ENCODE measurements at regions not wholly inside any gene's neighbourhood (a gene's known extent, or its start where the extent isn't known, plus 50 kb on each side); places are given as distances from the start of the nearest gene placed in this dataset.
A peak's percentile ranks its signal among the peaks of the same experiment; 100 is the strongest.
"Not testable (repeated sequence)": the region's sequence is repeated elsewhere in the genome, so short reads cannot be mapped to it uniquely, and the experiment has no call there.

DNA sequence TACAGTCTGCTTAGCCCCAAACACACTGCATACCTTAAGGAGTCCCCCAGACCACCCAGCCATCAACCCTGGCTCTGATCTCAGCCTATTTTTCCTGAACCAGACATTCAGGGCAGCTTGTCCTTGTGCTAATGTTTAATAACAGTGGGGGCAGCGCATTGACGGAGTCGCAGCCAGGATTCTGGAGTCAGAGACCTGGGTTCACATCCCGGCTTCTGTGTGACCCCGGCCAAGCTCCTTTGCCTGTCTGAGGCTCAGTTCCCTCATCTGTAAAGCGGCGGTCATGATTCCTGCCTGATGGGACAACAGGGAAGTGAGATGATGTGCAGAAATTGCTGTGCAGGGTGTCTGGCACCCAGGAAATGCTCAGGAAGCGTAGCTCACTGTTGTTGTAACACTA is 63.1 kb downstream of the MATN1 start:
- no peaks in the 10 kb centered on the region for H3K9me3 ChIP-seq (ENCODE audit: control insufficient read depth in 2 of 2, insufficient read depth in 1 of 2, low read depth in 1 of 2, low read length in 1 of 2)
- no peaks in the 10 kb centered on the region for H3K36me3 ChIP-seq (ENCODE audit: control insufficient read depth in 2 of 2, insufficient read depth in 2 of 2, low read length in 1 of 2)
- no peak overlapping the region for H3K4me3 ChIP-seq (ENCODE audit: low read depth in 1 of 2, low read length in 2 of 2)
- no peak overlapping the region for H3K27ac ChIP-seq (ENCODE audit: low read depth in 2 of 2, low read length in 1 of 2)
- WGBS, 2 donors = 76 to 79% methylated on average over 8 of the region's 8 CpGs
- H3K4me1 ChIP-seq (ENCODE audit: control insufficient read depth in 2 of 2, insufficient read depth in 2 of 2, low read length in 1 of 2) = peaks cover 0 to 2% of the 10 kb centered on the region in 2 donors
- H3K27me3 ChIP-seq (ENCODE audit: control insufficient read depth in 1 of 2, insufficient read depth in 2 of 2, low read length in 2 of 2) = no peaks in the 10 kb centered on the region

DNA sequence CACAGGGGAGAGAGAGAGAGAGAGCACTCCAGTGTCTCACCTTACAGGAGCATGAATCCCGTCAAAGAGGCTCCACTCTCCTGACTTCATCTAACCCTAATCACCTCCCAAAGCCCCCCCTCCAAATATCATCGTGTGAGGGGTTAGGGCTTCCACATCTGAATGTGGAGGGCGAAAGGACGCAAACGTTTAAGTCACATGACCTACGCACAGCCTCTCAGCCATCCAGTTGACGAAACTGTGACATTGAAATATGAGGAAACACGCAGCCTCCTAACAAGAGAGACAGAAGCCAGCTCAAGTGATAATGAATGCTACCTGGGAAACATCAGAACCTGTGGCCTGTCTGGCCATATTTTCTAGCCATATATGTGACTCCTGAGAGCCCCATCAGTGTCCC is 63.7 kb downstream of the MATN1 start:
- WGBS, 2 donors = 69 to 71% methylated on average over 8 of the region's 8 CpGs
- no peaks in the 10 kb centered on the region for H3K9me3 ChIP-seq (ENCODE audit: control insufficient read depth in 2 of 2, insufficient read depth in 1 of 2, low read depth in 1 of 2, low read length in 1 of 2)

DNA sequence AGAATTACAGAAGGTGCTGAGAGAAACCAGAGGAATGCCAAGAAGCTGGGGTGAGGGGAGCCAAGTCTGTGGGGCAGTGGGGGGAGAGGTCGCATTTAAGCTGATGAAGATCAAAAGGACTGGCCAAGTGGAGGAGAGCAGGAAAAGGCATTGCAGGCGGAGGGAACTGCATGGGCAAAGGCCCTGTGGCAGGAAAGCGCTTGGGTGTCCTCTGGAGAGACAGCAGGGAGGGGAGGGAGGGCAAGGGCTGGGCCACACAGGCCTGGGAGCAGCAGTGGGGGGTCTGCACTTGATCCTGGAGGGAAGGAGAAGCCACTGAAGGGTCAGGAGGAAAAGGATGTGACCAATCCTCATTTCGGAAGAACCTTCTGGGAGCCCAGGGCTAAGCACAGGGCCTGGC is 65.0 kb downstream of the MATN1 start:
- H3K36me3 ChIP-seq (ENCODE audit: control insufficient read depth in 2 of 2, insufficient read depth in 2 of 2, low read length in 1 of 2); H3K4me3 ChIP-seq (ENCODE audit: low read depth in 1 of 2, low read length in 2 of 2); H3K27me3 ChIP-seq (ENCODE audit: control insufficient read depth in 1 of 2, insufficient read depth in 2 of 2, low read length in 2 of 2); H3K4me1 ChIP-seq (ENCODE audit: control insufficient read depth in 2 of 2, insufficient read depth in 2 of 2, low read length in 1 of 2); H3K9me3 ChIP-seq (ENCODE audit: control insufficient read depth in 2 of 2, insufficient read depth in 1 of 2, low read depth in 1 of 2, low read length in 1 of 2); H3K27ac ChIP-seq (ENCODE audit: low read depth in 2 of 2, low read length in 1 of 2): not testable (repeated sequence)
- WGBS, 2 donors = 86 to 87% methylated on average over 4 of the region's 4 CpGs

More for the DNA sequence above, 63.7 kb downstream of the MATN1 start:
- Histone ChIP-seq H3K36me3 (ENCODE audit: control insufficient read depth in 2 of 2, insufficient read depth in 2 of 2, low read length in 1 of 2) (no peaks in the 10 kb centered on the region), H3K4me3 (ENCODE audit: low read depth in 1 of 2, low read length in 2 of 2) (no peak overlapping the region), H3K27ac (ENCODE audit: low read depth in 2 of 2, low read length in 1 of 2) (no peak overlapping the region), H3K4me1 (ENCODE audit: control insufficient read depth in 2 of 2, insufficient read depth in 2 of 2, low read length in 1 of 2) (peaks cover 0 to 2% of the 10 kb centered on the region in 2 donors), H3K27me3 (ENCODE audit: control insufficient read depth in 1 of 2, insufficient read depth in 2 of 2, low read length in 2 of 2) (no peaks in the 10 kb centered on the region)

DNA sequence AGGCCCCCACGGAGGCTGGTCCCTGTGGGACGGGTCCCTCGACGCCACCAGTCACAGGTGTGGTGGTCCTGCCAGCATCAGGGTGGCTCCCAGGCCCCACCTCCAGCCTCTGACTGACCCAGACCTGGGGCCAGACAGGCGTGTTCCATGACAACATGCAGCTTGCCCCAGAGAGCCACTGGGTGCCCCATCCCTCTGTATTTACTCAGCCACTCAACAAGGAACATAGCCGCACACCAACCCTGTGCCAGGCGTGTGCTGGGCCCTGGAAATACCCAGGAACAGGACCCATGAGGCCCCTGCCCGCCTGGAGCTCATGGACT is 65.4 kb downstream of the MATN1 start:
- WGBS, 2 donors = 68 to 80% methylated on average over 8 of the region's 8 CpGs
- H3K27ac ChIP-seq (ENCODE audit: low read depth in 2 of 2, low read length in 1 of 2) = peak overlapping the region in 1 of 2 donors; percentile 53
- no peaks in the 10 kb centered on the region for H3K9me3 ChIP-seq (ENCODE audit: control insufficient read depth in 2 of 2, insufficient read depth in 1 of 2, low read depth in 1 of 2, low read length in 1 of 2)
- no peak overlapping the region for H3K4me3 ChIP-seq (ENCODE audit: low read depth in 1 of 2, low read length in 2 of 2)
- H3K4me1 ChIP-seq (ENCODE audit: control insufficient read depth in 2 of 2, insufficient read depth in 2 of 2, low read length in 1 of 2) = no peaks in the 10 kb centered on the region
- no peaks in the 10 kb centered on the region for H3K27me3 ChIP-seq (ENCODE audit: control insufficient read depth in 1 of 2, insufficient read depth in 2 of 2, low read length in 2 of 2)
- H3K36me3 ChIP-seq (ENCODE audit: control insufficient read depth in 2 of 2, insufficient read depth in 2 of 2, low read length in 1 of 2) = no peaks in the 10 kb centered on the region

DNA sequence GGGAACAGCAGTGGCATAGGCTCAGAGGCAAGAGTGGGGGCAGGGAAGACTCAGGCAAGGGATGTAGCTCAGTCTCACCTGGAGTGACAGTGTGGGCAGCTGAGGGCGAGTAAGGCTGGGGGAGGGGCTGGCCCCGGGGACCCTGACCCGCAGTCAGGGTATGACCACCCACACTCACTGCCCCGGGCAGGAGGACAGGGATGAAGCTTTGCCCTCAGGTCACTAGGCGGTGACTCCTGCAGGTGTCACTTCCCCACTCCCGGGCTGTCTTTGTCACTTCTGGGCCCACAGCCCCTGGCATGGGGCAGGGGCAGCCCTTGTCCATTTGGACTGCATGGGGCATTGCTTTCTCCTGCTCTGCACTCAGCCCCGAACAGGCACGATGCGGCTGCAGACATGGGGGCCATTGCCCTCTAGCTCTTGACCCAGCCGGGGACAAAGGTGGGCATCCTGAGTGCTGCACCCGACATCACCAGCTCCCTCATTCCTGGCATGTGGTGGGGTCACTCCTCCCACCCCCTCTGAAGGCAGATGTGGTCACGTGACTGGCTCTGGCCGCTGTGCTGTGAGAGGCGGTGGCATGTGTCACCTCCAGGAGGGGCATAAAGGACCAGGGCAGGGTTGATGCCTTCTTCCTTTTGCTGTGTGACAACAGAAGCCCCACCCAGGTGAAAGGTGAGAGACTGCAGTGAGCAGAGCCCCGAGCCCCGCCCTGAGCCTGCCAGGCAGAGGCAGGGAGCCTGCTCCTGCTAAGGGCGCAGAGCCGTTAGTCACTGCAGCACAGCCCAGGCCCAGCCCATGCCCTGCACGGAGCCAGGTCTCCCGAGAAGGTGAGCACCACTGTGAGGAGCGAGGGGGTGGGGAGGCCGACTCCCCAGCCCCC is 66.0 kb downstream of the MATN1 start:
- 51 to 54% methylated on average over 21 to 22 of the region's 22 CpGs for WGBS, 2 donors
- H3K36me3 ChIP-seq (ENCODE audit: control insufficient read depth in 2 of 2, insufficient read depth in 2 of 2, low read length in 1 of 2) = no peaks in the 10 kb centered on the region
- H3K27me3 ChIP-seq (ENCODE audit: control insufficient read depth in 1 of 2, insufficient read depth in 2 of 2, low read length in 2 of 2) = no peaks in the 10 kb centered on the region
- H3K9me3 ChIP-seq (ENCODE audit: control insufficient read depth in 2 of 2, insufficient read depth in 1 of 2, low read depth in 1 of 2, low read length in 1 of 2) = no peaks in the 10 kb centered on the region
- H3K27ac ChIP-seq (ENCODE audit: low read depth in 2 of 2, low read length in 1 of 2) = peak overlapping the region in 1 of 2 donors; percentile 53
- peaks cover 0 to 2% of the 10 kb centered on the region in 2 donors for H3K4me1 ChIP-seq (ENCODE audit: control insufficient read depth in 2 of 2, insufficient read depth in 2 of 2, low read length in 1 of 2)
- H3K4me3 ChIP-seq (ENCODE audit: low read depth in 1 of 2, low read length in 2 of 2) = no peak overlapping the region

DNA sequence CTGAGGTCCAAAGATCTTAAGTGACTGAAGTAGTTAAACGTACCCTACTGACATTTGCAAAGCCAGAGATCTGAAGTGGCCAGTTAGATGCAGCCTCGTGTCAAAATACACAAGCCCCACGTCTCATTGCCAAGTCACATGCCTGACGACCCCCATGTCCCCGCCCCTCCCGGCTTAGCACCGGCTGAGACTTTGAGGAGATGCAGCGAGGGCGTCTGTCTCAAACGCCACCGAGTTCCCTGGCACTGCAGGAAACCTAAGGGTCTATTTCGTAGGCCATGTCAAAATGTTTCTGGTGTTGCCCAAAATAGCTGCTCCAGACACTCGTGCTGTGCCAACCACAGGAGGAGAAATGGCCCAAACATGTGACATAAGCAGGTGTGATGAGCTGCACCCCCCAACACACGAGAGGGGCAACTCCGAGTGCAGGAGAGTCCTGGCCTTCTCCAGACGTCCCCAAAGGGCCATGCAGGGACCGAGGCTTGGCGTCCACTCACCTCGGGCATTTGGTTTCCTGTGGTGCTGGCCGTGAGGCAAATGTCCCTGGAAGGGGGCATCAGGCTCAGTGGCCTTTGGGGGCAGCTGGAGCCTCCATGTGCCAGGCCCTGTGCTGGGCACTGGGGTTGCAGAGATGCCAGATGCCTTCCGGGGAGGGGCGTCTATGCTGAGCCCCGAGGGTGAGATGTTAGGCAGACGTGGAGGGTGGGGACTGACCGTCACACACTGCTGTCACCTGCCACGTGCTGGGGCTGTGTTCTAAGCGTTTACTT is 67.0 kb downstream of the MATN1 start:
- H3K9me3 ChIP-seq (ENCODE audit: control insufficient read depth in 2 of 2, insufficient read depth in 1 of 2, low read depth in 1 of 2, low read length in 1 of 2) = no peaks in the 10 kb centered on the region
- H3K4me1 ChIP-seq (ENCODE audit: control insufficient read depth in 2 of 2, insufficient read depth in 2 of 2, low read length in 1 of 2) = peaks cover 0 to 4% of the 10 kb centered on the region in 2 donors
- no peaks in the 10 kb centered on the region for H3K36me3 ChIP-seq (ENCODE audit: control insufficient read depth in 2 of 2, insufficient read depth in 2 of 2, low read length in 1 of 2)
- 65 to 69% methylated on average over 27 of the region's 27 CpGs for WGBS, 2 donors
- H3K27ac ChIP-seq (ENCODE audit: low read depth in 2 of 2, low read length in 1 of 2) = no peak overlapping the region
- no peaks in the 10 kb centered on the region for H3K27me3 ChIP-seq (ENCODE audit: control insufficient read depth in 1 of 2, insufficient read depth in 2 of 2, low read length in 2 of 2)
- H3K4me3 ChIP-seq (ENCODE audit: low read depth in 1 of 2, low read length in 2 of 2) = no peak overlapping the region

DNA sequence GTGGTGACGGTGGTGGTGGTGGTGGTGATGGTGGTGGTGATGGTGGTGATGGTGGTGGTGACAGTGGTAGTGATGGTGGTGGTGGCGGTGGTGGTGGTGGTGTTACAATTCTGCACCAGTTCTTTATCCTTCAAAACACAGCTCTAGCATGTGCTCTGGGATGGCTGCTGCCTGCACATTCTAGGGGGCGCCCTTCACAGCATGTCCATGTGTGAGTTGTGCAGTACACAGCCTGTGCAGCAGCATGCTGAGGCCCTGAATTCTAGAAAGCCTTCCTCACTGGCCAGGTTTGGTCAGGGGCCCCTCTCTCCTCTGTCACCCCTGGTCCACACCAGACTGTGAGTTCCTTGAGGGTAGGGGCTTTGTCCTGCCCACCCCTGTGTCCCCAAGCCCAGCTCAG is 67.7 kb downstream of the MATN1 start:
- no peaks in the 10 kb centered on the region for H3K9me3 ChIP-seq (ENCODE audit: control insufficient read depth in 2 of 2, insufficient read depth in 1 of 2, low read depth in 1 of 2, low read length in 1 of 2)
- H3K4me1 ChIP-seq (ENCODE audit: control insufficient read depth in 2 of 2, insufficient read depth in 2 of 2, low read length in 1 of 2) = peaks cover 0 to 4% of the 10 kb centered on the region in 2 donors
- H3K27ac ChIP-seq (ENCODE audit: low read depth in 2 of 2, low read length in 1 of 2) = no peak overlapping the region
- 92 to 97% methylated on average over 2 of the region's 3 CpGs for WGBS, 2 donors
- H3K27me3 ChIP-seq (ENCODE audit: control insufficient read depth in 1 of 2, insufficient read depth in 2 of 2, low read length in 2 of 2) = no peaks in the 10 kb centered on the region
- no peak overlapping the region for H3K4me3 ChIP-seq (ENCODE audit: low read depth in 1 of 2, low read length in 2 of 2)
- H3K36me3 ChIP-seq (ENCODE audit: control insufficient read depth in 2 of 2, insufficient read depth in 2 of 2, low read length in 1 of 2) = no peaks in the 10 kb centered on the region

DNA sequence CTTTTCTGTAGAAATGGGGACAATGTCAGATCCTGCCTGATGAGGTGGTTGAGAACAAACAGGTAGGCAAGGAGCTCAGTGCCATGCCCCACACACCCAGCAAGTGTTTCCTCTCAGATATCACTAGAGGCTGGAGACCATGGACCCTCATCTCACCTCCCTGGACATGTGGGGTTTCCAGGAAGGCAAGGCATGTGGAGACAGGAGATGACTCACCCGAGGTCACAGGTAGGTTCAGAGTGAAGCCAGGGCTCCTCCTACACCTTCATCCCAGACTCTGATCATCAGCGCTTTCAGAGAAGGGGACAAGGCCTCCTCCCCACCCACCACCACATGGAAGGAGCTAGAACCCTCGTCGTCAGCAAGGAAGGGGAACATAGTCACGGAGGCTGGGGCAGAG is 69.2 kb downstream of the MATN1 start:
- no peaks in the 10 kb centered on the region for H3K36me3 ChIP-seq (ENCODE audit: control insufficient read depth in 2 of 2, insufficient read depth in 2 of 2, low read length in 1 of 2)
- WGBS, 2 donors = 84 to 87% methylated on average over 5 of the region's 5 CpGs
- no peaks in the 10 kb centered on the region for H3K27me3 ChIP-seq (ENCODE audit: control insufficient read depth in 1 of 2, insufficient read depth in 2 of 2, low read length in 2 of 2)
- H3K4me3 ChIP-seq (ENCODE audit: low read depth in 1 of 2, low read length in 2 of 2) = no peak overlapping the region
- H3K9me3 ChIP-seq (ENCODE audit: control insufficient read depth in 2 of 2, insufficient read depth in 1 of 2, low read depth in 1 of 2, low read length in 1 of 2) = no peaks in the 10 kb centered on the region
- H3K4me1 ChIP-seq (ENCODE audit: control insufficient read depth in 2 of 2, insufficient read depth in 2 of 2, low read length in 1 of 2) = peaks cover 4 to 15% of the 10 kb centered on the region in 2 donors
- peak overlapping the region in 1 of 2 donors; percentile 15 for H3K27ac ChIP-seq (ENCODE audit: low read depth in 2 of 2, low read length in 1 of 2)

DNA sequence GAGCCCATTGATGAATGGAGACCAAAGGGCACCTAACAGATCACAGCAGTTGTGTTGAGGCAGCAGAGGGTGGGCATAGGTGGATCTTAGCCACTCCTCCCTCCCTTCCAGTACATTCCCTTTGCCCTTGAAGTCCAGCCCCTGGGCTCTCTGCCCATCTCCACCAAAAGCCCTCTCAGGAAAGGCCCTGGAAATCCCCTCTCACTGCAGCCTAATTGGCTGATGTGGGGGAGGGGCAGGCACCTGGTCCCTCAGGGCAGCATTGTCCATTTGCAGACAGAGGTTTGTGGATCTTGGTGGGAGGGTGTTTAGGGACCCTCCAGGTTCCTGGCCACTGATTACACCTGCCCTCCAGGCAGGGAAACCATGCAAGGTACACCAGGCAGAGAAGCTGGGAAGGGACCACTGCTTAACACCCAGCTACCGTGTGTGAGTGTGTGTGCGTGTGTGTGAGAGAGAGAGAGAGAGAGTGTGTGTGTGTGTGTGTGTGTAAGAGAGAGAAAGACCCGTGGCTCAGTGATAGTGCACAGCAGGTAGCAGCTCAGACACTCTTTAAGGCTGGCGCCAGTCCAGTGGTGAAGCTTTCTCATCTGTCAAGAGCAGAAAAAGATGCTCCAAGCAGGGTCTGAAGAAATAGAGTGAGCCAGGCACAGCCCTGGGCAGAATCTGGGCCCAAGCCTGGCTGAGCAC is 71.1 kb downstream of the MATN1 start:
- Histone ChIP-seq H3K27me3 (ENCODE audit: control insufficient read depth in 1 of 2, insufficient read depth in 2 of 2, low read length in 2 of 2) (no peaks in the 10 kb centered on the region), H3K27ac (ENCODE audit: low read depth in 2 of 2, low read length in 1 of 2) (no peak overlapping the region), H3K9me3 (ENCODE audit: control insufficient read depth in 2 of 2, insufficient read depth in 1 of 2, low read depth in 1 of 2, low read length in 1 of 2) (no peaks in the 10 kb centered on the region), H3K36me3 (ENCODE audit: control insufficient read depth in 2 of 2, insufficient read depth in 2 of 2, low read length in 1 of 2) (no peaks in the 10 kb centered on the region), H3K4me3 (ENCODE audit: low read depth in 1 of 2, low read length in 2 of 2) (no peak overlapping the region), H3K4me1 (ENCODE audit: control insufficient read depth in 2 of 2, insufficient read depth in 2 of 2, low read length in 1 of 2) (peaks cover 6 to 18% of the 10 kb centered on the region in 2 donors)
- 47 to 60% methylated on average over 4 of the region's 4 CpGs for WGBS, 2 donors

Data from esophagus (tissue), 2 donors.